Activated T-helper 1 cell treated with anti-CD3 and anti-CD28 coated beads, Interleukin-12 subunit alpha, Interleukin-12 subunit beta, Interleukin-2, Interleukin-4 antibody, amounts not matched to agents 30 ng/mL and 10 ng/mL and 1 ng/mL, durations not matched to agents 14 hours and 24 hours and 36 hours (primary cell): ENCODE measurements at regions not wholly inside any gene's neighbourhood (a gene's known extent, or its start where the extent isn't known, plus 50 kb on each side); places are given as distances from the start of the nearest gene placed in this dataset.

Experiments
- DNase-seq: peaks from one replicate; pipeline ENCODE4 v3.0.0; 2021; ENCODE audit warnings: low spot score
- H3K27ac Mint-ChIP-seq: one replicate; pipeline ENCODE4 v1.8.0; 2021; ENCODE audit warnings: mild to moderate bottlenecking, mixed read lengths
- H3K27me3 Mint-ChIP-seq: one replicate; pipeline ENCODE4 v1.8.0; 2022; ENCODE audit warnings: mild to moderate bottlenecking, moderate library complexity, mixed read lengths; ENCODE audit not compliant: insufficient read depth
- H3K36me3 Mint-ChIP-seq: one replicate; pipeline ENCODE4 v1.8.0; 2021; ENCODE audit warnings: low read depth, mixed read lengths
- H3K4me1 Mint-ChIP-seq: one replicate; pipeline ENCODE4 v1.8.0; 2021; ENCODE audit warnings: low read depth, mixed read lengths
- H3K4me3 Mint-ChIP-seq: one replicate; pipeline ENCODE4 v1.8.0; 2021; ENCODE audit warnings: mild to moderate bottlenecking, moderate library complexity, mixed read lengths
- H3K9me3 Mint-ChIP-seq: one replicate; pipeline ENCODE4 v1.8.0; 2021; ENCODE audit warnings: mixed read lengths
- intact Hi-C: fragments of 100-400 bp; cut with micrococcal nuclease; formaldehyde crosslinking; loops from one replicate; pipeline ENCODE4 v1.15.1; 2024

- peak; percentile 31 for DNase-seq
- Mint-ChIP-seq H3K27me3 (peaks cover 39% of the 10 kb centered on the region), H3K9me3 (no peaks in the 10 kb centered on the region), H3K36me3 (no peaks in the 10 kb centered on the region), H3K4me1 (no peaks in the 10 kb centered on the region), H3K4me3 (no peak overlapping the region), H3K27ac (no peak overlapping the region)
- intact Hi-C loops = loop anchor here (1.0 to 5.0 kb wide), 7 partner anchors 70 to 555 kb away; partner anchors contain the start of gene STARD3NL
These were observed 70.6 kb upstream of the STARD3NL start for GRCh38 chr7:38107486-38107893.

- H3K36me3 Mint-ChIP-seq = no peaks in the 10 kb centered on the region
- peaks cover 30% of the 10 kb centered on the region for H3K27me3 Mint-ChIP-seq
- no peak for DNase-seq
- H3K4me1 Mint-ChIP-seq = no peaks in the 10 kb centered on the region
- no peaks in the 10 kb centered on the region for H3K9me3 Mint-ChIP-seq
- no peak overlapping the region for H3K4me3 Mint-ChIP-seq
- no peak overlapping the region for H3K27ac Mint-ChIP-seq
- intact Hi-C loops = no loop called here
These were observed 66.0 kb upstream of the STARD3NL start for GRCh38 chr7:38112075-38112474.

GRCh38 chr7:38120076-38120475 is 58.0 kb upstream of the STARD3NL start:
- Mint-ChIP-seq H3K36me3 (no peaks in the 10 kb centered on the region), H3K9me3 (no peaks in the 10 kb centered on the region), H3K4me1 (no peaks in the 10 kb centered on the region), H3K27me3 (peaks cover 12% of the 10 kb centered on the region), H3K27ac (no peak overlapping the region), H3K4me3 (no peak overlapping the region)
- no peak for DNase-seq
- intact Hi-C loops = no loop called here

- Mint-ChIP-seq H3K36me3 (no peaks in the 10 kb centered on the region), H3K4me1 (no peaks in the 10 kb centered on the region), H3K4me3 (no peak overlapping the region), H3K27me3 (peaks cover 9% of the 10 kb centered on the region), H3K27ac (no peak overlapping the region), H3K9me3 (no peaks in the 10 kb centered on the region)
- intact Hi-C loops = no loop called here
- DNase-seq = no peak
These were observed 55.5 kb upstream of the STARD3NL start for GRCh38 chr7:38122501-38122900.

GRCh38 chr7:38123494-38123893 is 54.6 kb upstream of the STARD3NL start:
- Mint-ChIP-seq H3K27me3 (peaks cover 6% of the 10 kb centered on the region), H3K9me3 (no peaks in the 10 kb centered on the region), H3K27ac (no peak overlapping the region), H3K36me3 (no peaks in the 10 kb centered on the region), H3K4me3 (no peak overlapping the region), H3K4me1 (no peaks in the 10 kb centered on the region)
- intact Hi-C loops = no loop called here
- DNase-seq = no peak

GRCh38 chr7:38127216-38128207 is 50.5 kb upstream of the STARD3NL start:
- Mint-ChIP-seq H3K4me1 (no peaks in the 10 kb centered on the region), H3K4me3 (no peak overlapping the region), H3K27ac (no peak overlapping the region), H3K27me3 (peaks cover 2% of the 10 kb centered on the region), H3K9me3 (no peaks in the 10 kb centered on the region), H3K36me3 (no peaks in the 10 kb centered on the region)
- intact Hi-C loops = no loop called here
- DNase-seq = no peak
